ENCODE measurements at regions not wholly inside any gene's neighbourhood (a gene's known extent, or its start where the extent isn't known, plus 50 kb on each side); places are given as distances from the start of the nearest gene placed in this dataset.

- no peaks in the 10 kb centered on the region for H4K20me1 ChIP-seq (ENCODE audit: insufficient read depth)
- no peak overlapping the region for H3K4me3 ChIP-seq
- no peak for DNase-seq
- TF ChIP-seq EZH2 (IDR thresholded peaks at IDR 0.05; ENCODE audit: low read depth) (no peak), CTCF (conservative IDR thresholded peaks at IDR 0.05) (no peak)
- no peak overlapping the region for H3K4me2 ChIP-seq
- no peaks in the 10 kb centered on the region for H3K79me2 ChIP-seq (ENCODE audit: low read depth)
- H3F3A ChIP-seq (ENCODE audit: insufficient read depth, low read depth), result no peaks in the 10 kb centered on the region
- ChIA-PET CTCF (no interaction called here), POLR2A (ENCODE audit: unreplicated experiment) (no interaction called here)
- no peak overlapping the region for H3K27ac ChIP-seq
- no peaks in the 10 kb centered on the region for H3K9me3 ChIP-seq (ENCODE audit: insufficient read depth, low read depth)
- no TSS peak for BruUV-seq (replicated peaks)
- no peaks in the 10 kb centered on the region for H3K4me1 ChIP-seq (replicated peaks; ENCODE audit: insufficient read depth)
- H2AFZ ChIP-seq, result no peak overlapping the region
- H3K36me3 ChIP-seq (ENCODE audit: low read depth), result no peaks in the 10 kb centered on the region
- no peaks in the 10 kb centered on the region for H3K27me3 ChIP-seq (ENCODE audit: insufficient read depth, low read depth)
- intact Hi-C loops (cut with micrococcal nuclease; ENCODE audit: unreplicated experiment), result no loop called here
- H3K9me2 ChIP-seq (ENCODE audit: insufficient read depth), result no peaks in the 10 kb centered on the region
These were observed 71.4 kb upstream of the WDR41 start for GRCh38 chr5:77563475-77563874.

GRCh38 chr5:77561965-77562364 lies 69.8 kb upstream of the WDR41 start:
- H3K9me2 ChIP-seq (ENCODE audit: insufficient read depth), result no peaks in the 10 kb centered on the region
- H3K4me2 ChIP-seq, result no peak overlapping the region
- H3K36me3 ChIP-seq (ENCODE audit: low read depth), result no peaks in the 10 kb centered on the region
- H3K9me3 ChIP-seq (ENCODE audit: insufficient read depth, low read depth), result no peaks in the 10 kb centered on the region
- no peak overlapping the region for H2AFZ ChIP-seq
- no peaks in the 10 kb centered on the region for H3K27me3 ChIP-seq (ENCODE audit: insufficient read depth, low read depth)
- intact Hi-C loops (cut with micrococcal nuclease; ENCODE audit: unreplicated experiment), result loop anchor here (2.0 kb wide), 3 partner anchors 447 to 707 kb away; no protein-coding TSS in a partner anchor
- no peaks in the 10 kb centered on the region for H3F3A ChIP-seq (ENCODE audit: insufficient read depth, low read depth)
- BruUV-seq (replicated peaks), result no TSS peak
- POLR2A ChIA-PET (ENCODE audit: unreplicated experiment), result no interaction called here
- H3K4me1 ChIP-seq (replicated peaks; ENCODE audit: insufficient read depth), result no peaks in the 10 kb centered on the region
- TF ChIP-seq CTCF (conservative IDR thresholded peaks at IDR 0.05), result no peak
- TF ChIP-seq EZH2 (IDR thresholded peaks at IDR 0.05; ENCODE audit: low read depth), result no peak
- H3K79me2 ChIP-seq (ENCODE audit: low read depth), result no peaks in the 10 kb centered on the region
- no peaks in the 10 kb centered on the region for H4K20me1 ChIP-seq (ENCODE audit: insufficient read depth)
- DNase-seq, result no peak
- CTCF ChIA-PET, result no interaction called here
- H3K4me3 ChIP-seq, result no peak overlapping the region
- H3K27ac ChIP-seq, result no peak overlapping the region

- Histone ChIP-seq H3K4me1 (replicated peaks; ENCODE audit: insufficient read depth) (no peaks in the 10 kb centered on the region), H2AFZ (no peak overlapping the region), H3F3A (ENCODE audit: insufficient read depth, low read depth) (no peaks in the 10 kb centered on the region), H3K9me3 (ENCODE audit: insufficient read depth, low read depth) (no peaks in the 10 kb centered on the region), H3K27me3 (ENCODE audit: insufficient read depth, low read depth) (no peaks in the 10 kb centered on the region), H3K4me3 (no peak overlapping the region), H4K20me1 (ENCODE audit: insufficient read depth) (no peaks in the 10 kb centered on the region), H3K4me2 (no peak overlapping the region), H3K9me2 (ENCODE audit: insufficient read depth) (no peaks in the 10 kb centered on the region), H3K79me2 (ENCODE audit: low read depth) (no peaks in the 10 kb centered on the region), H3K36me3 (ENCODE audit: low read depth) (no peaks in the 10 kb centered on the region), H3K27ac (no peak overlapping the region)
- POLR2A ChIA-PET (ENCODE audit: unreplicated experiment), result interaction anchor here (0.7 kb wide), 2 partner anchors 113 to 410 kb away, joined by 4 to 9 read pairs; no protein-coding TSS in a partner anchor
- intact Hi-C loops (cut with micrococcal nuclease; ENCODE audit: unreplicated experiment), result loop anchor here (2.0 kb wide), 3 partner anchors 448 to 708 kb away; no protein-coding TSS in a partner anchor
- peak in 1 of 2 experiments; percentile 40 for DNase-seq
- no TSS peak for BruUV-seq (replicated peaks)
- peak; percentile 71 for TF ChIP-seq CTCF (conservative IDR thresholded peaks at IDR 0.05)
- no peak for TF ChIP-seq EZH2 (IDR thresholded peaks at IDR 0.05; ENCODE audit: low read depth)
- CTCF ChIA-PET, result interaction anchor here (0.6 to 1.3 kb wide), 3 partner anchors 369 to 590 kb away, joined by 3 to 5 read pairs (median 3); no protein-coding TSS in a partner anchor
These were observed 68.7 kb upstream of the WDR41 start for GRCh38 chr5:77560677-77561263.
